ENCODE measurements at regions not wholly inside any gene's neighbourhood (a gene's known extent, or its start where the extent isn't known, plus 50 kb on each side); places are given as distances from the start of the nearest gene placed in this dataset.

DNA sequence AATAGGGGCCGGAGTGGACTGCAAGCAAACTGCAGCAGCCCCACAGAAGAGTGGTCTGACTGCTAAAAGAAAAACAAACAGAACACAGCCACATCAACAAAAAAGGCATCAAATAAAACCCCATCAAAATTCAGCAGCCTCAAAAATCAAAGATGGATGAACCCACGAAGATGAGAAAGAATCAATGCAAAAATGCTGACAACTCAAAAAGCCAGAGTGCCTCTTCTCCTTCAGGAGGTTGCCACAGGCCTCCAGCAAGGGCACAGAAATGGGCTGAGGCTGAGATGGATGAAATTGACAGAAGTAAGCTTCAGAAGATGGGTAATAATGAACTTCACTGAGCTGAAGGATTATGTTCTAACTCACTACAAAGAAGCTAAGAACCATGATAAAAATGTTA is 388.6 kb downstream of the PABPC4L start:
- no peak overlapping the region for H3K4me3 ChIP-seq (ENCODE audit: low read depth, low read length)
- DNase-seq (ENCODE audit: low read depth), result no peak
- TF ChIP-seq, protein P1, sequence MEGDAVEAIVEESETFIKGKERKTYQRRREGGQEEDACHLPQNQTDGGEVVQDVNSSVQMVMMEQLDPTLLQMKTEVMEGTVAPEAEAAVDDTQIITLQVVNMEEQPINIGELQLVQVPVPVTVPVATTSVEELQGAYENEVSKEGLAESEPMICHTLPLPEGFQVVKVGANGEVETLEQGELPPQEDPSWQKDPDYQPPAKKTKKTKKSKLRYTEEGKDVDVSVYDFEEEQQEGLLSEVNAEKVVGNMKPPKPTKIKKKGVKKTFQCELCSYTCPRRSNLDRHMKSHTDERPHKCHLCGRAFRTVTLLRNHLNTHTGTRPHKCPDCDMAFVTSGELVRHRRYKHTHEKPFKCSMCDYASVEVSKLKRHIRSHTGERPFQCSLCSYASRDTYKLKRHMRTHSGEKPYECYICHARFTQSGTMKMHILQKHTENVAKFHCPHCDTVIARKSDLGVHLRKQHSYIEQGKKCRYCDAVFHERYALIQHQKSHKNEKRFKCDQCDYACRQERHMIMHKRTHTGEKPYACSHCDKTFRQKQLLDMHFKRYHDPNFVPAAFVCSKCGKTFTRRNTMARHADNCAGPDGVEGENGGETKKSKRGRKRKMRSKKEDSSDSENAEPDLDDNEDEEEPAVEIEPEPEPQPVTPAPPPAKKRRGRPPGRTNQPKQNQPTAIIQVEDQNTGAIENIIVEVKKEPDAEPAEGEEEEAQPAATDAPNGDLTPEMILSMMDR (IDR thresholded peaks at IDR 0.05; ENCODE audit: insufficient read depth, low read depth, low read length, missing control alignments), result no peak

DNA sequence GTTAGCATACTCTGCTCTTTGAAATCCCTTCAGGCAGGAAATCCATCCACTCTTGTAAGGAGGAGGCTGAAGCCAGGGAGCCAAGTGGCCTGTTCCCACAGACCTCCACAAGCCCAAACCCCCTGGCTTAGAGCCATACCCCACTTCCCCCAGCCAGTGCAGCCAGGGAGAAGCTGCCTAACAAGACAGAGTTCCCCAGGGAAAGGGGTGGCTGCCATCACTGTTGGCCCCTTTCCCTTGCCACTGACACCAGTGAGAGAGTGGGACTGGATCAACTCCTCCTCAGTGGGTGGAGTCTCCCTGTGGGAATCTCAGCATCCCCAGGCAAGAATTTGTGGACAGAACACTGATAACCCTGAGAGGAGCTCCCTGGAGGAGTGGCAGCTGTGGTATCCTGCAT is 389.4 kb downstream of the PABPC4L start:
- TF ChIP-seq, protein P1 (IDR thresholded peaks at IDR 0.05; ENCODE audit: insufficient read depth, low read depth, low read length, missing control alignments), result no peak

DNA sequence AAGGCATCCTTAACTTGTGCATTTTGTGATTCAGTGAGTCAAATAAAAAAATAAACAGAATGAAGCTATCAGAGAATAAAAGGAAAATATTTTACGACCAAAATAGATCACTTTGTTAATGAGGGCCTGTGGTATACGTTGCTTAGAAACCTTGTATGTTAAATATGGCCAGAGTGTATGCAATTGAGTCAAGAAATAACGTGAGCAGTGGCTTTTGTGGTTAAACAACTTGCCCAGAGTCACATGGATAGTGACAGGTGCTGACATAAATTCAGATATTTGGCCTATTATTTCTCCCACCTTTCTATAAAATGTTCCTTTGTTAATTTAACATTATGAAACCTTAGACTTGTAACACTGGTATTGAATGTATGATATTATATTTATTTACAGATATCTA is 393.4 kb downstream of the PABPC4L start:
- no peak for DNase-seq (ENCODE audit: low read depth)
- H3K4me3 ChIP-seq (ENCODE audit: low read depth, low read length), result no peak overlapping the region
- TF ChIP-seq, protein P1 (IDR thresholded peaks at IDR 0.05; ENCODE audit: insufficient read depth, low read depth, low read length, missing control alignments), result no peak

More for the DNA sequence above, 389.4 kb downstream of the PABPC4L start:
- no peak overlapping the region for H3K4me3 ChIP-seq (ENCODE audit: low read depth, low read length)
- no peak for DNase-seq (ENCODE audit: low read depth)

DNA sequence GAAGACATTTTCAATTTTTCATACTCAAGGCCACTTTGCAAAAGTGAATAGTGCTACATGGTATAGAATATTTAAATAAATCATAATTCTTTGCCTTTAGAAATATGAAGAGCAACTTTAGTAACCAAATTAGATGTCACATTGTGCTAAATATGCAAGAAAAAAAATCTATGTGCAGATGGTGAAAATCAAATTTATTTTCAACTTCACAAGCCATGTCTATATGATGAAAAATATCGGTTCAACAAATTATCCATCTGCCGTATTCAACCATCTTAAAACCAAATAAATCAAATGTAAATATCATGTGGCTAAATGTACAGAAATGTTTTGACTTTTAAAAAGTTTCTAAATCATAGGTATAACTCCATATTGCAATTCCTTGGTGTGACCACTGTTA is 398.2 kb downstream of the PABPC4L start:
- no peak for DNase-seq (ENCODE audit: low read depth)
- no peak overlapping the region for H3K4me3 ChIP-seq (ENCODE audit: low read depth, low read length)
- TF ChIP-seq, protein P1 (IDR thresholded peaks at IDR 0.05; ENCODE audit: insufficient read depth, low read depth, low read length, missing control alignments), result no peak

DNA sequence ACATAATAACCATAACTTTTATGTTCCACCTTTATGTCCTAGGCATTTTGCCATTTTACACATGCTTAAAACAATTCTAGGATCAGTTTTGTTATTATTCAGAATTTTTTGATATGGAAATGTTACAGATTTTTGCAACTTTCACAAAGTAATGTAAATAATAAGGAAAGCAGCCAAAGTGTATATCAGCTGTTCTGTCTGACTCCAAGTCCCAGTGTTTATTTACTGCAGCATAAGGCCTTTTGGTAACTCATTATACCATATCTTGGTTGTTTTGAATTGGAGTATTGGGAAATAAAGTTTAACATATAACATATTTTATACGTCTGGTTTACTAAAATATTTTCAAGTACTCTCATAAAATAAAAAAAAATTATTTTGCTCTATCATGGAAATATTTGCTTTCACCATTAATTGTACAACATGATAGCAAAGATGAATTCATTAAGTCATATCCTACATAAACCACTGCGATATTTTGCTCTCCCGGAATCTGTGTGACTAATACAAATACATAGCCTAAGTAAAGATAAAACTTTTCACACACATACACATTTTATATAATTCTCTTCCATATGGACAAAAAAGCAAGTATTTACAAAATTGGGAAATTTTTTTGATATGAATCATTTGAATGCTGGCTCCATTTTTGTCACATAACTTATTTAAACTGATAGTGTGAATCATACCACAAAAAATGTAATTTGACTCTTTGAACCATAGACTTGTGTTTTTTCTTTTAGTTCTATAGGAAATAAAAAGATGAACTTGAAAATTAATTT is 399.0 kb downstream of the PABPC4L start:
- no peak for DNase-seq (ENCODE audit: low read depth)
- no peak overlapping the region for H3K4me3 ChIP-seq (ENCODE audit: low read depth, low read length)
- TF ChIP-seq, protein P1 (IDR thresholded peaks at IDR 0.05; ENCODE audit: insufficient read depth, low read depth, low read length, missing control alignments), result no peak

DNA sequence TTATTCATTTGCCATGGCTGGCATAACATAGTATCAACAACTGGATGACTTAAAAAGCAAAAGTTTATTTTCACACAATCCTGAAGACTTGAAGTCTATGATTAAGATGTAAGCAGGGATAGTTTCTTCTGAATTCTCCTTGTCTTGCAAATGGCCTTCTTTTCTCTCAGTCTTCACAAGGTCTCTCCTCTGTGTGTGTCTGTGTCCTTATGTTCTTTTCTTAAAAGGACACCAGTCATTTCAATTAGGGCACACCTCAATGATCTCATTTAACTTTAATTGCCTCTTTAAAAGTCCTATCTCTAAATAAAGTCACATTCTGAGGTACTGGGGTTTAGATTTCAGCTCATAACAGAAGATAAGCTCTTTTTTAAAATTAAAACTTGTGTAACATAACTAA is 399.7 kb downstream of the PABPC4L start:
- TF ChIP-seq, protein P1 (IDR thresholded peaks at IDR 0.05; ENCODE audit: insufficient read depth, low read depth, low read length, missing control alignments), result no peak

DNA sequence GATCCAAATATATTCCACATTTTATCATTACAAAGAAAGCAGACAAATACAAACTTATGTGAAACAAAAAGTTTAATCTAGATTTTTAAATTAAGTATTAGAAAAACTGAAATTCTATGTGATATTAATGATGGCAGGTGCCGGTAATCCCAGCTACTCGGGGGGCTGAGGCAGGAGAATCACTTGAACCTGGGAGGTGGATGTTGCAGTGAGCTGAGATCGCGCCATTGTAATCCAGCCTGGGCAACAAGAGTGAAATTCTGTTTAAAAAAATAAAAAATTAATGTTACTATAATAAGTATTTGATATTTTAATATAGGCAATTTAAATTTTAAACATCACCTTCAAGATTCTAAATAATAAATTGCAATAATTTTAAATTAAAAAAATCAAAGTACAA is 400.6 kb downstream of the PABPC4L start:
- DNase-seq (ENCODE audit: low read depth), result no peak
- no peak overlapping the region for H3K4me3 ChIP-seq (ENCODE audit: low read depth, low read length)
- TF ChIP-seq, protein P1 (IDR thresholded peaks at IDR 0.05; ENCODE audit: insufficient read depth, low read depth, low read length, missing control alignments), result no peak

More for the DNA sequence above, 399.7 kb downstream of the PABPC4L start:
- no peak overlapping the region for H3K4me3 ChIP-seq (ENCODE audit: low read depth, low read length)
- no peak for DNase-seq (ENCODE audit: low read depth)

All from GM12865 (cell line).